Glomerular visceral epithelial cell (primary cell): ENCODE measurements at regions not wholly inside any gene's neighbourhood (a gene's known extent, or its start where the extent isn't known, plus 50 kb on each side); places are given as distances from the start of the nearest gene placed in this dataset.
"Not testable (repeated sequence)": the region's sequence is repeated elsewhere in the genome, so short reads cannot be mapped to it uniquely, and the experiment has no call there.

Experiments used
- DNase-seq: peaks from one replicate; pipeline ENCODE4 v3.0.0-alpha.2; 2016; ENCODE audit errors: extremely low spot score

DNA sequence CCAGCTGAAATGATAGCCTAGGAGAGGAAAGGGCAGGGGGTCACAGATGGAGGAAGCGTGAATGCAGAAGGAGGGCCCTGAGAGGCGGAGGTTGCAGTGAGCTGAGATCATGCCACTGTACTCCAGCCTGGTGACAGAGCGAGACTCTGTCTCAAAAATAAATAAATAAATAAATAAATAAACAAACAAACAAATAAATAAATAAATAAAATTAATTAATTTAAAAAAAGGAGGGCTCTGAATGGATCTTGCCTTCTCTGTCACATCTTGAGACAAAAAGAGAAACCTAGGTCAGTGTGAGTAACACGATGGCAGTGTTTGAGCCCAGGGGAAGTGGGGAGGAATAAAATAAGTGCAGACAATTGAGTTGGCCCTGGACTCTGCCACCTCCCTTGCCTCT, 182.3 kb upstream of the DAAM1 start:
- DNase-seq = not testable (repeated sequence)

DNA sequence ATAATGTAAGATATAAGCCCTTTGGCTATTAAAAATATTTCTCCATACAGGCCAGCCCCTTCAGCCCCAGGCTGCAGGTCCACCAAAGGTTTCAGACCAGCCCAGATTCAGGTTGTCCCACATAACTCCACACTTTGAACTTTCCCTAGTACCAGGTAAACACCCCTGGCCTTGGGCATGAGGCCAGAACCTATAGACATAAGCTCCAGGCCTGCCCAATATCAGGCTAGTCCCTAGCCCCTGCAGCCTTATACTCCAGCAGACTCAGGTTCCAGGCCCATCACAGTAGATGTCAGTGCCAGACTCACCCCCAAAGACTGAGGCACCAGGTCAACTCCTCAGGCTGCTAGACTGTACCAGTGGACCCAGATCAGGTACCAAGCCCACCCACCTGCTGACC, 178.5 kb upstream of the DAAM1 start:
- DNase-seq = no peak

- no peak for DNase-seq
Measured at GRCh38 chr14:59013672-59014298, 174.7 kb upstream of the DAAM1 start.

DNA sequence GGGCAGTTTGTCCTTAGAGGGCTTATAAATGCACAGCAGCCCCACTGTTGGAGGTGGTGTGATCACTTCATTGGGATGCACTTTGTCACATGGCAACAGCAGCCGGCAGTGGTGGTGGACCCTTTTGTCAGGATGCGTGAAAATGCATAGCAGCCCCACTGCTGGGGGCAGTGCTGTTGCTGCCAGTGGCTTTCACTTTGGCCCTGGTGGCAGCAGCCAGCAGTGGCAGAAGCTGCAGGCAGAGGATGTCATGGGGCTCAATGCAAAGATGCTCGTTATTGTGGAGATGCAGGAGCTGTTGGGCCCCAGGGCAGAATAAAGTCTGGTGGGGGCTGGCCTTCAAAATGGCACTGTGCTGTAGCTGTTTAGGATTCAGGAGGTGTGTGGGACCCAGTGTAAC, 173.0 kb upstream of the DAAM1 start:
- DNase-seq = no peak

GRCh38 chr14:59017285-59017965, 171.0 kb upstream of the DAAM1 start:
- no peak for DNase-seq

DNA sequence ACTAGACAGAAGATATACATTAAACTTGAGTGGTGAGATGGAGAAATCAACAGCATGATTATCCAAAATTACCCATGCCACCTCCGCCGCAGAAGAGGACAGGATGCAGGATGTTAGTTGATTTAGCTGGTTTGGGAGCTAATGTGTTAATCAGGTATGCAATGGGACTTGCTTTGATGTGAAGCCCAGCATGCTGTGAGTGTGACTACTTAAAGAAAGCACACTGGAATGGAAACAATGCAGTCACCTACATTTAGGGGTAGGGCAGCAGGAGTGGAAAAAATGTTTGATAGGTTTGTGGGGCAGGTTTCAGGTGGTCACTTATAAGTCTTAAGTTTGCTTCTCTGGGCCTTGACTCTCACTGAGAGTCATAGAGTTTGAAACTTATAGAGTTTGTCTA, 170.0 kb upstream of the DAAM1 start:
- DNase-seq = no peak

DNA sequence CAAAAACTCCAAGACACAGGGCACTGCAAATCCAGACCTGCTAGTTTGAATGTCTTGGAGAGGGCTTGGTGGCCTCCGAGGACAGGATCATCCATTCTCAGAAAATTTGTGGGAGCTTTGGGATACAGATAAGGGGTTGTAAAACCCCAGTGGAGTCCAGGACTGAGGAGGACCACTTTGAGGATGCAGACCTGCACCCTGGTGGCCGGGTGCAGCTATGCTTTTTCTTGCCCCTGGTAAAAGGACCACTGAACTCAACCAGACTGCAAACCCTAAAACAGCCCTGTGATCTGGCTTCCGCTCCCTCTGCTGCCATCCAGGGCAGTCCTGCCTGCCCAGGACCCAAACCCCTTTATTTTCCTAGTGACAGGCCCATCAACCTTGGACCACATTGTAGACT, 169.5 kb upstream of the DAAM1 start:
- DNase-seq = no peak

GRCh38 chr14:59020382-59020781, 168.1 kb upstream of the DAAM1 start:
- DNase-seq = peak; percentile 20

DNA sequence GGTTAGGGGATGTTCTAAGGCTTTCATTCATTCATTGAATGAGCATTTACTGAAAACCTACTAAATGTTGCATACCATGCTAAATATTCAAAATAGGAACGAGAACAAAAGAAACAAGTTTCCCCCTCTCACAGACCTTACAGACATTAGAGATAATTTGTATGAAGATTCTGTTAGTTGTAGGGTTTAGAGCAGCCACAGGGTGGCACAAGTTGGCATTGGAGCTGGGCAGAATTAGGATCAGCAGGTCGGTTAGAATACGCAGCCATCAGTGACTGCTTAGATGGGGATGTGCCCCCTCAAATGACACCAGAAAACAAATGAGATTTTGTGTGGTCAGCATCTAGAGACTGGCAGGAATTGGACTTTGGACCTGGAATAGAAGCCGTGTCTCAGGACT, 166.3 kb upstream of the DAAM1 start:
- DNase-seq = no peak

DNA sequence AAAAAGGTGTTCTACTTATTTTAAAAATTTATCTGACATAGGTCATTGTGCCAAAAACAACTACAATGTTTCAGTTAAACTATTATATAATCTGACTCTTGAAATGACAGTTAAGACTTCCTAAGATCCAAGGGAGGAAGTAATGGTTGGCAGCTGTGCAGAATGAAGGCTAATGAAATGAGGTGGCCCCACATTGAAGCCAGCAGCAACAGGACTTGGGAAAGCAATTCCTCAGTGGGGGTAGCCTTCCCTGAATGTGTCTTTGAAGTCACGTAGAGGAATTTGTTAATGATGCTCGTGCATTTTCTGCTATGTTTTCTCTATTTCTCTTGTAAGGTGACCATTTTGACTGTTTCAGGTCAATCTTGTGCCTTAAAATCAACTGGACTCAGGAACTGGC, 162.4 kb upstream of the DAAM1 start:
- no peak for DNase-seq

GRCh38 chr14:59026640-59027039, 161.8 kb upstream of the DAAM1 start:
- not testable (repeated sequence) for DNase-seq

DNA sequence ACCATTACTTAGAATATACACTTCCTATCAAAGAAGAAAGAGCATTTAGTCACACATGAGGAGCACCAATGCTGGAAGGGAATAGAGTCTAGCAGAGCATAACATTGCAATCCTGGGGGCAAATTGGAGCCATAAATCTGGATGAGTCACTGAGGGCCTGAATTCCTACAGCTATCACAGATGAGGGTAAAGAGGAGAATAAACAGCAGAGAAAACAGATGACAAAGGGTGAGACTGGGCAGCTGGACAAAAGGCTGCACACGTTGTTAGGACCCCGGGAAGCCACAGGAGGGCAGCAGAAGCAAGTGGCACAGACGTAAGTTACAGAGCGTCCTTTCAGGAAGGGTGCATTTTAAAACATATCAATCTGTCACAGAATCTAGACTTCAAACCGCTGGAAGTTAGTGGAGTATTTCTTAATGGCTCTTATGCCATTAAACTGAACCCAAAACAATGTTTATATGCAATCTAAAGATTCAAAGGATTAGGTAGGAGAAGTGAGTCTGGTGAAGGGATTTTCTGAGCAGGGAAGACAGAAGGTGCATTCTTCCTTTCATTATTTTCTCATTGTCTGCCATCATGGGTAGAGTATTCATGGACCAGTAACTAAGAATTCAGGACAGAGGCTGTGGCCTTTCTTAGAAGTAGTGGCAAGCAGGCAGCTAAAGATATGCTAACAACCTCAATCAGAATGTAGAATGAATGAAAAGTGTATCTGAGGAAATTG, 159.8 kb upstream of the DAAM1 start:
- peak; percentile 97 for DNase-seq

DNA sequence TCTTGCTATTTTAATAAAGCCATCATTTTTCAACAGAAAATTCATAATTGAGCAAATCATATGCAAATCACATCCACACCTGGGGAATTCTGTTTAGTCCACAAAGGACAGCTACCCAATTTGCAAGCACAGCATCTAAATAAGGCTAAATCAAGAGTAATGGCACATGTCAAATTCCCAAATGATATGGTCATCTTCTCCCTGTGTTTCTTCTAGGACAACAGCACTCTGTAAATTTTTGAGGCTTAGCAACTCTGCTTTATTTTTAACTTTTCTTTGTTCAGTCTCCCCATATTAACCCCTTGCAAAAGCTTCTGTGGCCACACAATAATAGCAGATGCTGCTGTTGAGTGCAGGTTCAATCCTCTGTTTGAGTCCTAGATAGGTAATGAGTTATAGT, 155.6 kb upstream of the DAAM1 start:
- DNase-seq = peak; percentile 33

DNA sequence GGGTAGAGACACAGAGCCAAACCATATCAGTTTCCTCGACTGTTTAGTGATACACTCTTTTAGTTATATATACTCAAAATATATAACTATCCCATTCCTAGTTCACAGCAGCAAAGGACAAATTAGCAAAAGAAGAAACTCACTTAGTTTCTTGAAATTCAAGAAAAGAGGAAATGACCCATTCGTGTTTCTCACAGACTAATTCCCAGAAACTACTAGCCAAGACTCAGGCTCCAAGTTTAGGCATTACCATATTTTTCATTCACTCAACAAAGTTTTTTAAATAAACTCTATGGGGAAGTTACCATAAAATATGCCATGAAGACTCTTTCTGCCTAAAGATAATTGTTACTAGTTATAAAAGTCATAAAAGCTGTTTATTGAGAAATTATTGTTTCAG, 152.3 kb upstream of the DAAM1 start:
- DNase-seq = no peak

DNA sequence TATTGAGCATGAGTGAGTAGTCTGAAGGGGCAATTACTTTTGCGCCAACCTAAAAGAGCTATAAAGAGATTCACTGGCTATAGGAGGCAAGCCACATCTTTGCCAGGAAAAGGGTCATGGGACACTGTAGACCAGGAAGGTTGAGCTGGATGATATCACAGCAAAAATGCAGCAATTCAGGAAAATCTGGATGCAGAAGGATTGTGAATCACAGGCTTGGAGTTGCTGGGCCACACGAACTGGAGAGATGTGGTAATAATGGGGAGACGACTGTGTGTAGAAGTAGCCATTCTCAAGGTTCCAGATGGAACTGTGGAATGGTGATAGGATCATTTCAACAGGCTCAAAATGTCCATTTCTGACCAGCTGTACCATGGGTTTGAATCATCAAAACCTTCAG, 151.4 kb upstream of the DAAM1 start:
- DNase-seq = no peak

GRCh38 chr14:59037620-59038019, 150.8 kb upstream of the DAAM1 start:
- DNase-seq = no peak

DNA sequence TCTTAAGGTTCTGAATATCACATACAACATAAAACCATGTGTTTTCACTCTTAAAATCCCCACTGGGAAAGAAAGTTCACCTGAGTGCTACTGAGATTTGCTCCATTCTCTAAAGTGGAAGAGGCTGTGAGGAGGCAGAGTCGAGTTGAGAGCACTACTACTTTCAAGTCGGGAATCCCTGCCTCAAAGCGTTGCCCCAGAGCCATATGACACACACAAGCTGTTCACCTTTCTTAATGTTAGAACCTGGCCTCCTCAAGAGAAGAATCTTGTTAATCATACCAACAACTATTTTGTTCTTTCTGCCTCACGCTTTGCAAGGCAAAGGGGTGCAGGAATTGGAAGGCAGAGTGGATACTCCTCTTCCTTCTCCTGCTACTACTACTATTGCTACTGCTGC, 149.7 kb upstream of the DAAM1 start:
- no peak for DNase-seq

DNA sequence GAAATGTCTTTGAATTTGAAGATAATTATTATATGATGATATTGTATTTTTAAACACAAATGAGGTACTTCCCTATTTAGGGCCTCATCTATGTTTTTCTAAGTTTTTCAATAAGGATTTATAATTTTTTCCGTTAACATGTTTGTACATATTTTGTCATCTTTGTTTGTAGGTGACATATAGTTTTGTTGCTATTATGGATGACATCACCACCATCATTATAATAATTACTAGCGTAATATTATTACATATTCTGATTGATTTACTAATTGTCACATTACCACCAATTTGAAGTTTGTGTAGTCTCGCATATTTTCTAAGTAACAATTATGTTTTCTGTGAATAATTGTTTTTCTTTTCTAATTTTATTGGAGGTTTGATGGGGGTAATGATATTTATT, 147.2 kb upstream of the DAAM1 start:
- DNase-seq = no peak

- DNase-seq = no peak
Measured at GRCh38 chr14:59044707-59045106, 143.8 kb upstream of the DAAM1 start.

GRCh38 chr14:59046746-59047145, 141.7 kb upstream of the DAAM1 start:
- peak; percentile 45 for DNase-seq

DNA sequence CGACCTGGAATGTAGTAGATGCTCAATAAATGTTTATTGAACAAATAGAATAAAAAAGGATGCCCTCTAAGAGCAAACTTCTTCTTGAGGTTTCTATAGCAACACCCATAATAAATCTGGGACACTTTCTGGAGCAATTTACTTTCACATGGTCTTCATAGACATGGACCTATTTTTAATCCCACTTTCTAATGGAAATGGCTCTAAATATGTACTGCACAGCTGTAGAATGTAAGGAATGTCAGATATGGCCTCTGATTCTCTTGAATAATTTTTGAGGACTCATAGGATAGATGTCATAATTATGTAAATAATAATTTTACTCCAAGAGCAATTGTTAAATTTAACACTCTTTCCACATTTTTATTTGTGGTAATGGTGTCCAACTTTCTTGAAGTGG, 133.5 kb upstream of the DAAM1 start:
- no peak for DNase-seq

DNA sequence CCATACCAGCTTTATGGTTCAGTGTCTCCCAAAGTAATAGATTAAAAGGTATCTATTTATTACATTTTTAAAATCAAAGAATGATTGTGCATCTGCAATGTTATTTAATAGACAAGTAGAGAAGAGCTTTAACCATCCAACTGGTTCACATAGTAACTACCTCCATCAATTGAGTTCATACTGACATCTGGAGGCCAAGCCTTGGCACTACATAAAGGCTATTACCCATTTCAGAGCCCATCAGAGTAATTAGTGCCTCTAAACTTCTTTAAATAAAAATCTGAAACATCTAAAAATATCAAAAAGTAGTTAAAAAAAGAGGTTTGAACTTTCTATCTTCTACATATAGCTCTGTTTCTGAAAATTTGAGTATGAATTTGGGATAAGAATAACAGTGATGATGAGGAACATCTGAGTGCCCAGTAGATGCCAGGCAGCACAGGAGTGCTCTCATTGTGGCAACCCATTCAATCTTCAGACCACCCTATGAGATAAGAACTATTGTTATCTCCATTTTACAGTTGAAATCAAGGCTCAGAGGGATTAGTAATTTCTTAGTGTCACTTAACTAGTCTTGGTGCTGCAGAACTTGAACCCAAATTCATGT, 132.9 kb upstream of the DAAM1 start:
- peak; percentile 56 for DNase-seq

GRCh38 chr14:59057551-59057950, 130.9 kb upstream of the DAAM1 start:
- no peak for DNase-seq
